ENCODE measurements at regions not wholly inside any gene's neighbourhood (a gene's known extent, or its start where the extent isn't known, plus 50 kb on each side); places are given as distances from the start of the nearest gene placed in this dataset.

DNA sequence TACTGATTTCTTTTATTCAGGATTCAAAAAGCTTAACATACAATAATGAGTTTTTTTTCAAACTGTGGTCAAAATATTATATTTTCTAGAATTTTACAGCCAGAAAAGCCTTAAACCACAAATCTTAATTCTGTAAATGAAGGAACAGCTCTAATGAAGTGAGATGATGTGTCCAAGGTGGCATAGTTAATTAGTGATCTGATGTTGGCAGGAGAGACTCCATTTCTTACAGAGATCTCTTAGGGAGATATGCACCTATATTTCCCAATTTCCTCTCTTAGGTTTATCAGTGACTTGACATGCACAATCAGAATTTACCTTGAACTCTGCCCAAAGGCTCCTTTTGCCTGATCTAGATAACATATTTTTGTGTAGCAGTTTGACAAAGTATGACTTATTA lies 211.1 kb upstream of the ZNF804B start:
- FAIRE-seq (no peak), DNase-seq (ENCODE audit: insufficient read length, low spot score) (no peak)

DNA sequence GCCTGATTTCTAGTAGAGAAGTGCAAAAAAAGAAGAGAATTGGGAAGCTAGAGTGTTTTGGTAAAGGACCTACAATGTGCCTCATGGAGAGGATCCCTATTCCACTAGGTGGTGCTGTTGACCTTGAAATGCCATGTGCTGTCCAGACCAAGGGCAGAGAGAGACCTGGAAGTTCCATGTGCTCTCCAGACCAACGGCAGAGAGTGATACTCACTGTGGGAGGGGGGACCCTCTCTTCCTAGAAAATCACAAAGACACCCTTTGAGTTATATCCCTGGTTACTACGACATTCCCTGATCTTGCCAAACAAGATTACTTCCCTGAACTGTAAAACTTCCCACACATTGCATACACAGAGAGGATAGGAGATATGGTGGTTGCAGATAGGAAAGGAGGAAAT lies 212.7 kb upstream of the ZNF804B start:
- DNase-seq (ENCODE audit: insufficient read length, low spot score), result no peak
- FAIRE-seq, result no peak
- TF ChIP-seq, protein P1, sequence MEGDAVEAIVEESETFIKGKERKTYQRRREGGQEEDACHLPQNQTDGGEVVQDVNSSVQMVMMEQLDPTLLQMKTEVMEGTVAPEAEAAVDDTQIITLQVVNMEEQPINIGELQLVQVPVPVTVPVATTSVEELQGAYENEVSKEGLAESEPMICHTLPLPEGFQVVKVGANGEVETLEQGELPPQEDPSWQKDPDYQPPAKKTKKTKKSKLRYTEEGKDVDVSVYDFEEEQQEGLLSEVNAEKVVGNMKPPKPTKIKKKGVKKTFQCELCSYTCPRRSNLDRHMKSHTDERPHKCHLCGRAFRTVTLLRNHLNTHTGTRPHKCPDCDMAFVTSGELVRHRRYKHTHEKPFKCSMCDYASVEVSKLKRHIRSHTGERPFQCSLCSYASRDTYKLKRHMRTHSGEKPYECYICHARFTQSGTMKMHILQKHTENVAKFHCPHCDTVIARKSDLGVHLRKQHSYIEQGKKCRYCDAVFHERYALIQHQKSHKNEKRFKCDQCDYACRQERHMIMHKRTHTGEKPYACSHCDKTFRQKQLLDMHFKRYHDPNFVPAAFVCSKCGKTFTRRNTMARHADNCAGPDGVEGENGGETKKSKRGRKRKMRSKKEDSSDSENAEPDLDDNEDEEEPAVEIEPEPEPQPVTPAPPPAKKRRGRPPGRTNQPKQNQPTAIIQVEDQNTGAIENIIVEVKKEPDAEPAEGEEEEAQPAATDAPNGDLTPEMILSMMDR (IDR thresholded peaks at IDR 0.05; ENCODE audit: insufficient read depth, missing control alignments), result peak; percentile 62

More for the DNA sequence above, 211.1 kb upstream of the ZNF804B start:
- TF ChIP-seq, protein P1 (IDR thresholded peaks at IDR 0.05; ENCODE audit: insufficient read depth, missing control alignments), result no peak

DNA sequence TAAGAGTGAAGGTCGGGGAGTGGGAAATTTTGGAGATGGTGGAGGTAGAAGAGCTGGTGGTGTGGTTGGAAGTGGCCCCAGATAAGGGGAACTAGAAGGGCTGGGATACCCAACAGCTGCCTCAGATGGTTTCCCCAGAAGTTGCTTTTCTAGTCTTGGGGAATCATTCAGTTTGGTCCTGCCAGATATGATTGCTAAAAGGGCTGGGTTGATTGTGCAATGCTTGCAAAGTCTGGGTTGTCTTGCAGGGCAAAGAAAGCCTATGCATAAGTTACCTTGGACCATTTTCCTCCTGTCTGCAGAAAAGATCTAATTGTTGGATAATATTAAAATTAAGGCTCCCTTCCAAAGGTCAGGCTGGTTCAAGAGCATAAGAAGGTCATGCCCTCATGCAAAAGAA lies 213.8 kb upstream of the ZNF804B start:
- TF ChIP-seq, protein P1 (IDR thresholded peaks at IDR 0.05; ENCODE audit: insufficient read depth, missing control alignments), result no peak
- FAIRE-seq, result no peak
- DNase-seq (ENCODE audit: insufficient read length, low spot score), result no peak

DNA sequence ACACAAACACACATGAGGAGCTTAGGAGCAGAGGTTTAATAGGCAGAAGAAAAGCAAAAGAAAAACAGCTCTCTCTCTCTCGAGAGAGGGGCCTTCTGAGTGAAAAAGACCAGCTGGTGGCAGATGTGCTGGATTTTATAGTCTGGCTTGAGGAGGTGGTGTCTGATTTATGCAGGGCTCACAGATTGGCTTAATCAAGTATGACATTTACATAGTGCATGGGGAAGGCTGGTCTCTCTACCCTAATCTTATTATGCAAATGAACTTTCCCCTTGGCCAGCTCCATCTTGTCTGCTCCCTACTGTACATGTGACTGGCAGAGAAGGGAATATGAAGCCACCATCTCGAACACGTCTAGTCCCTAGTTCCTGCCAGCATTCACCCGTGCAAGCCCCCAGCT lies 219.5 kb upstream of the ZNF804B start:
- TF ChIP-seq, protein P1 (IDR thresholded peaks at IDR 0.05; ENCODE audit: insufficient read depth, missing control alignments), result no peak
- no peak for DNase-seq (ENCODE audit: insufficient read length, low spot score)

DNA sequence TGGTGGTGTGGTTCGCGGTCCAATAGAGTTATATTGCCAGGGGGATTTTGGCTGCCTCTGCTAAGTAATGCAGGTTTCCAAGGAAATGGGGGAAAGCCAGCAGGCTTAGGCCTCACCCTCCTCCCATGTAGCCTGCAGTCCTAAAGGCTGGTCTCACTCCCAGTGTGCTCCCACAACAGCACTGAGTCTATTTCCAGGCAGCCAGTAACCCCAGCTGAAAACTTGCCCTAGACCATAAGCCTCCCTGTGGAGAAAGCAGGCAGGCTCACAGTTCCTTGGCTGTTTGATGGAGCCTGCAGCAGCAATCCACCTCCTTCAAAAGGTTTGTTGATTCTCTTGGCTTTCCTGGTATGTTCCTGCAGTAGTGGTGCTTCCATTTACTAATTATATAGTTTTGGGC lies 220.0 kb upstream of the ZNF804B start:
- FAIRE-seq, result no peak
- DNase-seq (ENCODE audit: insufficient read length, low spot score), result no peak
- TF ChIP-seq, protein P1 (IDR thresholded peaks at IDR 0.05; ENCODE audit: insufficient read depth, missing control alignments), result no peak

More for the DNA sequence above, 219.5 kb upstream of the ZNF804B start:
- FAIRE-seq, result no peak

DNA sequence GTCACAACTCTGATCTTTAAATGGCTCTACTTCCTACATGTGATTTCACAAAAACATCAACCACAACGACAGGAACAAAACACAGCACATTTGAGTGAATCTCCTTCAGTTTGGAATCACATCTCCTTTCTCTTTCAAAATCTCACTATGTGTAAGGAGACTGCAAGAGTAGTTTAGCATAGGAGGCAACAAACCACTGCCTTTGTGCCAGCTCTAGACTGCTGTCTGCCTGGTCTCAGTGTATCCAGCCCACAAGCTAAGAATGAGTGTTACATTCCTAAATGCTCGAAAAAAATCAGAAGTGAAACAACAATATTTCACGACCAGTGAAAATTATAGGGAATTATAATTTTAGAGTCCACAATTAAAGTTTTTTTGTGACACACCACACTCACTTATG lies 217.0 kb upstream of the STEAP4 start:
- DNase-seq (ENCODE audit: insufficient read length, low spot score), result no peak

DNA sequence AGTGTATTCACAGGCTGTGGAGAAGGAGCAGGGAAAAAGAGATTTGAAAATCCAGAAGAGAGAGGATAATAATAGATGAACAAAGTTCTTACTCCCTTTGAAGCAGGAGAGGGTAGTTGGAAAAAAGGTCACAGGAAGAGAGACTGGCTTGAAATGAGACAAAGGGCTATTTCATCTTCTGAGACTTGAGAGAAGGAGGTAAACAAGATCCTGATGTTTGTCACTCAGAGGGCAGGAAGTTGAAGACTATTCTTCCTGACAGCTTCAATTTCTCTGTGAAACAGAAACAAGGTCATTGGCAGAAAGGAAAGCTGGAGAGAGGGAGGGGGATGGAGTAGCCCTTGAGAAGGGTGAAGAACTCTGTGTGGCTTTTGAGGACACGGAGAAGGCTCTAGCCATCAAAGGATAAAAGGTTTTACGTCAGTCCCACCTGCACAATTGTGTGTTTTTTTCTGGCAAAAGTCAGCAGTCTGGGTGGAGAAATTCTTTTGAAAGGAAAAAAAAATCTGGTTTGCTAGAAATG lies 216.1 kb upstream of the STEAP4 start:
- FAIRE-seq (no peak), DNase-seq (ENCODE audit: insufficient read length, low spot score) (no peak)
- TF ChIP-seq, protein P1 (IDR thresholded peaks at IDR 0.05; ENCODE audit: insufficient read depth, missing control alignments), result no peak

More for the DNA sequence above, 217.0 kb upstream of the STEAP4 start:
- FAIRE-seq, result no peak
- TF ChIP-seq, protein P1 (IDR thresholded peaks at IDR 0.05; ENCODE audit: insufficient read depth, missing control alignments), result no peak
